ENCODE measurements at regions not wholly inside any gene's neighbourhood (a gene's known extent, or its start where the extent isn't known, plus 50 kb on each side); places are given as distances from the start of the nearest gene placed in this dataset.

DNA sequence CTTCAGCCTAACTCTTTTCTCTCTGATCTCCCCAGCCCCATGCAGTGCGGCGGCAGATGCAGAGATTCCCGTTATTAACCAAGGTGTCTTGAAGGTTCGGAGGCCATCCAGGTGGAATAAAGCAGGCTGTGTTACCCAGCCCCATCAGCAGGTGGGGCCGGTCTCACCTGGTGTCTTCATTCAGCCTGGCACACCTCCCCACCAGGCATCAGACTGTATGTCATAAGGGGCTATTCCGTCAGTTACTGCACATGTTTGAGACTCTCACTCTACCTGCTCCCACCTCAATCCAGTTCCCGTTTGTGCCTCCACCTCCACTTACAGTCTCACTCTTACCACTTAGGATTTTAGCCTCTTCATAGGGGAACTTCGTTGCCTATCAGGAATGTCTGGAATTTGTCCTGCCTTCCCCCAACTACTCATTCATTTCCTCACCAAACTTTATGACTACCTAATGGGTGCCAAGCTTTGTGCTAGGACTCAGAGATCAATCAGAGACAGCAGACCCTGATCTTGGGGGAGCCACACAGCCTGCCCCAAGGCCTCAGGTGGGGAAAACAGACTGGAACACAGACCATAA, 170.2 kb downstream of the PLPP3 start:
- TF ChIP-seq, protein P1, sequence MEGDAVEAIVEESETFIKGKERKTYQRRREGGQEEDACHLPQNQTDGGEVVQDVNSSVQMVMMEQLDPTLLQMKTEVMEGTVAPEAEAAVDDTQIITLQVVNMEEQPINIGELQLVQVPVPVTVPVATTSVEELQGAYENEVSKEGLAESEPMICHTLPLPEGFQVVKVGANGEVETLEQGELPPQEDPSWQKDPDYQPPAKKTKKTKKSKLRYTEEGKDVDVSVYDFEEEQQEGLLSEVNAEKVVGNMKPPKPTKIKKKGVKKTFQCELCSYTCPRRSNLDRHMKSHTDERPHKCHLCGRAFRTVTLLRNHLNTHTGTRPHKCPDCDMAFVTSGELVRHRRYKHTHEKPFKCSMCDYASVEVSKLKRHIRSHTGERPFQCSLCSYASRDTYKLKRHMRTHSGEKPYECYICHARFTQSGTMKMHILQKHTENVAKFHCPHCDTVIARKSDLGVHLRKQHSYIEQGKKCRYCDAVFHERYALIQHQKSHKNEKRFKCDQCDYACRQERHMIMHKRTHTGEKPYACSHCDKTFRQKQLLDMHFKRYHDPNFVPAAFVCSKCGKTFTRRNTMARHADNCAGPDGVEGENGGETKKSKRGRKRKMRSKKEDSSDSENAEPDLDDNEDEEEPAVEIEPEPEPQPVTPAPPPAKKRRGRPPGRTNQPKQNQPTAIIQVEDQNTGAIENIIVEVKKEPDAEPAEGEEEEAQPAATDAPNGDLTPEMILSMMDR (conservative IDR thresholded peaks at IDR 0.05 in 1 of 2, IDR thresholded peaks at IDR 0.05 in 1 of 2; ENCODE audit: extremely low read depth in 1 of 2, insufficient read depth in 1 of 2, low read depth in 1 of 2, low read length in 2 of 2), result peak; percentile 62 to 83
- TF ChIP-seq EZH2 (IDR thresholded peaks at IDR 0.05; ENCODE audit: borderline replicate concordance, low read length), result no peak

All from mammary epithelial cell (primary cell).